Breast epithelium (tissue), 4 donors: ENCODE measurements at regions not wholly inside any gene's neighbourhood (a gene's known extent, or its start where the extent isn't known, plus 50 kb on each side); places are given as distances from the start of the nearest gene placed in this dataset.

ENCODE experiments used
- DNase-seq, 2 donors: peaks; one replicate each; pipeline ENCODE4 v3.0.0-alpha.2; 2019; ENCODE audit warnings: low spot score in 2 of 2
- H3K27ac ChIP-seq, 2 donors: fragments of 200-600 bp; sonication (generic) in 1 of 2; one replicate each; pipeline ENCODE4 v1.5.1; 2016 to 2019; ENCODE audit warnings: mild to moderate bottlenecking in 1 of 2
- H3K27me3 ChIP-seq, 2 donors: fragments of 200-600 bp; sonication (generic) in 1 of 2; one replicate each; pipeline versions ENCODE4 v1.5.1 to v1.6.0; 2017 to 2019; ENCODE audit warnings: control low read depth in 1 of 2, mild to moderate bottlenecking in 1 of 2
- H3K36me3 ChIP-seq: fragments of 200-600 bp; one replicate; pipeline ENCODE4 v1.5.1; 2019
- H3K4me1 ChIP-seq, 2 donors: fragments of 200-600 bp; sonication (generic); one replicate each; pipeline ENCODE4 v1.5.1; 2016 to 2019; ENCODE audit warnings: control low read depth in 1 of 2
- H3K4me3 ChIP-seq, 3 donors: fragments of 200-600 bp; sonication (generic); 1 replicate in 2 of 3; 2 replicates in 1 of 3; pipeline ENCODE4 v1.5.1; 2016 to 2019; ENCODE audit warnings: mild to moderate bottlenecking in 3 of 3, moderate library complexity in 2 of 3
- H3K9me3 ChIP-seq, 2 donors: fragments of 200-600 bp; sonication (generic) in 1 of 2; one replicate each; pipeline ENCODE4 v1.5.1; 2016 to 2019; ENCODE audit warnings: control low read depth in 1 of 2
- POLR2A ChIP-seq: fragments of 450-650 bp; IDR thresholded peaks from one replicate; pipeline ENCODE4 v1.6.1; 2016; ENCODE audit warnings: antibody characterized with exemption, mild to moderate bottlenecking, moderate library complexity
- POLR2AphosphoS5 ChIP-seq, 3 donors: sonication (generic); formaldehyde crosslinking; IDR thresholded peaks; one replicate each; pipeline ENCODE4 v1.6.1; 2017; ENCODE audit warnings: antibody characterized with exemption in 3 of 3
- intact Hi-C: fragments of 100-400 bp; cut with DNase I; formaldehyde crosslinking; loops from one replicate; pipeline ENCODE4 v1.15.1; 2023; ENCODE audit warnings: low total_unique reads
- TF ChIP-seq, protein P1 (sequence below), 3 donors: fragments of 450-650 bp; IDR thresholded peaks; one replicate each; pipeline ENCODE4 v1.5.1; 2016 to 2017; ENCODE audit warnings: antibody characterized with exemption in 3 of 3, mild to moderate bottlenecking in 3 of 3, moderate library complexity in 3 of 3

- intact Hi-C loops, result no loop called here
- DNase-seq, result no peak
- H3K9me3 ChIP-seq, result no peaks in the 10 kb centered on the region
Observed at GRCh38 chr18:11276678-11277077, 127.3 kb upstream of the PIEZO2 start.

GRCh38 chr18:11274144-11274794, 124.9 kb upstream of the PIEZO2 start:
- TF ChIP-seq, protein P1, sequence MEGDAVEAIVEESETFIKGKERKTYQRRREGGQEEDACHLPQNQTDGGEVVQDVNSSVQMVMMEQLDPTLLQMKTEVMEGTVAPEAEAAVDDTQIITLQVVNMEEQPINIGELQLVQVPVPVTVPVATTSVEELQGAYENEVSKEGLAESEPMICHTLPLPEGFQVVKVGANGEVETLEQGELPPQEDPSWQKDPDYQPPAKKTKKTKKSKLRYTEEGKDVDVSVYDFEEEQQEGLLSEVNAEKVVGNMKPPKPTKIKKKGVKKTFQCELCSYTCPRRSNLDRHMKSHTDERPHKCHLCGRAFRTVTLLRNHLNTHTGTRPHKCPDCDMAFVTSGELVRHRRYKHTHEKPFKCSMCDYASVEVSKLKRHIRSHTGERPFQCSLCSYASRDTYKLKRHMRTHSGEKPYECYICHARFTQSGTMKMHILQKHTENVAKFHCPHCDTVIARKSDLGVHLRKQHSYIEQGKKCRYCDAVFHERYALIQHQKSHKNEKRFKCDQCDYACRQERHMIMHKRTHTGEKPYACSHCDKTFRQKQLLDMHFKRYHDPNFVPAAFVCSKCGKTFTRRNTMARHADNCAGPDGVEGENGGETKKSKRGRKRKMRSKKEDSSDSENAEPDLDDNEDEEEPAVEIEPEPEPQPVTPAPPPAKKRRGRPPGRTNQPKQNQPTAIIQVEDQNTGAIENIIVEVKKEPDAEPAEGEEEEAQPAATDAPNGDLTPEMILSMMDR (IDR thresholded peaks at IDR 0.05), result no peak
- no peak for TF ChIP-seq POLR2AphosphoS5 (IDR thresholded peaks at IDR 0.05)
- TF ChIP-seq POLR2A, result no peak
- DNase-seq, result no peak
- Histone ChIP-seq H3K27me3 (no peaks in the 10 kb centered on the region), H3K36me3 (no peaks in the 10 kb centered on the region), H3K4me1 (no peaks in the 10 kb centered on the region), H3K9me3 (no peaks in the 10 kb centered on the region), H3K27ac (no peak overlapping the region), H3K4me3 (no peak overlapping the region)
- intact Hi-C loops, result no loop called here

More at GRCh38 chr18:11276678-11277077, 127.3 kb upstream of the PIEZO2 start:
- TF ChIP-seq, protein P1 (IDR thresholded peaks at IDR 0.05), result no peak
- TF ChIP-seq POLR2AphosphoS5 (IDR thresholded peaks at IDR 0.05), result no peak
- no peak for TF ChIP-seq POLR2A
- Histone ChIP-seq H3K27me3 (no peaks in the 10 kb centered on the region), H3K36me3 (no peaks in the 10 kb centered on the region), H3K4me3 (no peak overlapping the region), H3K27ac (no peak overlapping the region), H3K4me1 (no peaks in the 10 kb centered on the region)

DNA sequence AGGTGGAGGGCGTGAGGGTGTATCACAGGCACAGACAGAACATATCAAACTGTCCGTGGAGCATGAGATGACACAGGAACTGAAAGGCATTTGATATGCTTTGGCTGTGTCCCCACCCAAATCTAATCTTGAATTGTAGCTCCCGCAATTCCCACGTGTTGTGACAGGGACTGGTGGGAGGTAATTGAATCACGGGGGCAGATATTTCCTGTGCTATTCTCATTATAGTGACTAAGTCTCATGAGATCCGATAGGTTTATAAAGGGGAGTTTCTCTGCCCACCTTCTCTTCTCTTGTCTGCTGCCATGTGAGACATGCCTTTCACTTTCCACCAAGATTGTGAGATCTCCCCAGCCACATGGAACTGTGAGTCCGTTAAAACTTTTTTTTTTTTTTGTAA, 123.1 kb upstream of the PIEZO2 start:
- H3K36me3 ChIP-seq, result no peaks in the 10 kb centered on the region
- no peak for TF ChIP-seq POLR2A
- TF ChIP-seq, protein P1 (IDR thresholded peaks at IDR 0.05), result no peak
- no peak for TF ChIP-seq POLR2AphosphoS5 (IDR thresholded peaks at IDR 0.05)
- intact Hi-C loops, result no loop called here
- H3K4me3 ChIP-seq, result no peak overlapping the region
- H3K9me3 ChIP-seq, result no peaks in the 10 kb centered on the region
- peaks cover 0 to 3% of the 10 kb centered on the region in 2 donors for H3K27me3 ChIP-seq
- no peak overlapping the region for H3K27ac ChIP-seq
- no peak for DNase-seq
- no peaks in the 10 kb centered on the region for H3K4me1 ChIP-seq

DNA sequence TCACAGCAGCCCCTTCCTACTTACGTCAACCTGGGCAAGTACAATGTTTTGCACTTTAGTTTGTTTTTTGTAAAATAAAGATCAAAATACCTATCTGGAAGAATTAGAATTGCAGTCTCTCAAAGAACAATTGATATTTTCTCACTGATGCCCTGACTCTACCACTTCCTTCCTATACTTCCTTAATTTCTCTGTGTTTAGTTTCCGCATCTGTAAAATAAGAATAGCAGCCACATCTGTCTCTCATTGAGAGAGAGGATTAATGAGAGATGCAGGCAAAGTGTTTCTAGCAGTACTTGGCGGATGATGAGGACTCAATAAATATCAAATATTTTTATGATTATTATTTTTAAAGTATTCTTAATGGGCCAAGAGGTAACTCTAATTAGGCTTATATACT, 122.6 kb upstream of the PIEZO2 start:
- DNase-seq, result no peak
- Histone ChIP-seq H3K27ac (no peak overlapping the region), H3K36me3 (no peaks in the 10 kb centered on the region), H3K4me1 (no peaks in the 10 kb centered on the region), H3K27me3 (peaks cover 0 to 3% of the 10 kb centered on the region in 2 donors), H3K9me3 (no peaks in the 10 kb centered on the region), H3K4me3 (no peak overlapping the region)
- TF ChIP-seq POLR2AphosphoS5 (IDR thresholded peaks at IDR 0.05) (no peak), POLR2A (no peak)
- TF ChIP-seq, protein P1 (IDR thresholded peaks at IDR 0.05), result no peak
- intact Hi-C loops, result no loop called here

- no peaks in the 10 kb centered on the region for H3K36me3 ChIP-seq
- H3K27me3 ChIP-seq, result peaks cover 0 to 3% of the 10 kb centered on the region in 2 donors
- H3K9me3 ChIP-seq, result no peaks in the 10 kb centered on the region
- H3K27ac ChIP-seq, result no peak overlapping the region
- no peaks in the 10 kb centered on the region for H3K4me1 ChIP-seq
- intact Hi-C loops, result no loop called here
- no peak overlapping the region for H3K4me3 ChIP-seq
- no peak for DNase-seq
- TF ChIP-seq, protein P1 (IDR thresholded peaks at IDR 0.05), result no peak
- TF ChIP-seq POLR2AphosphoS5 (IDR thresholded peaks at IDR 0.05) (no peak), POLR2A (no peak)
Observed at GRCh38 chr18:11269257-11269656, 119.9 kb upstream of the PIEZO2 start.
